ENCODE measurements at regions not wholly inside any gene's neighbourhood (a gene's known extent, or its start where the extent isn't known, plus 50 kb on each side); places are given as distances from the start of the nearest gene placed in this dataset.

- intact Hi-C loops (cut with DNase I; ENCODE audit: low total_unique reads): no loop called here
- no peak for TF ChIP-seq POLR2A (IDR thresholded peaks at IDR 0.05)
- TF ChIP-seq, protein P1, sequence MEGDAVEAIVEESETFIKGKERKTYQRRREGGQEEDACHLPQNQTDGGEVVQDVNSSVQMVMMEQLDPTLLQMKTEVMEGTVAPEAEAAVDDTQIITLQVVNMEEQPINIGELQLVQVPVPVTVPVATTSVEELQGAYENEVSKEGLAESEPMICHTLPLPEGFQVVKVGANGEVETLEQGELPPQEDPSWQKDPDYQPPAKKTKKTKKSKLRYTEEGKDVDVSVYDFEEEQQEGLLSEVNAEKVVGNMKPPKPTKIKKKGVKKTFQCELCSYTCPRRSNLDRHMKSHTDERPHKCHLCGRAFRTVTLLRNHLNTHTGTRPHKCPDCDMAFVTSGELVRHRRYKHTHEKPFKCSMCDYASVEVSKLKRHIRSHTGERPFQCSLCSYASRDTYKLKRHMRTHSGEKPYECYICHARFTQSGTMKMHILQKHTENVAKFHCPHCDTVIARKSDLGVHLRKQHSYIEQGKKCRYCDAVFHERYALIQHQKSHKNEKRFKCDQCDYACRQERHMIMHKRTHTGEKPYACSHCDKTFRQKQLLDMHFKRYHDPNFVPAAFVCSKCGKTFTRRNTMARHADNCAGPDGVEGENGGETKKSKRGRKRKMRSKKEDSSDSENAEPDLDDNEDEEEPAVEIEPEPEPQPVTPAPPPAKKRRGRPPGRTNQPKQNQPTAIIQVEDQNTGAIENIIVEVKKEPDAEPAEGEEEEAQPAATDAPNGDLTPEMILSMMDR (IDR thresholded peaks at IDR 0.05 in 4 of 5, conservative IDR thresholded peaks at IDR 0.05 in 1 of 5): no peak
- Histone ChIP-seq H3K9me3 (no peaks in the 10 kb centered on the region), H3K27me3 (no peaks in the 10 kb centered on the region), H3K4me1 (no peaks in the 10 kb centered on the region), H3K27ac (no peak overlapping the region), H3K4me3 (no peak overlapping the region), H3K36me3 (no peaks in the 10 kb centered on the region)
- DNase-seq (no peak), ATAC-seq (no peak)
- in situ Hi-C loops (cut with MboI; ENCODE audit: low sequenced_read_pairs in 4 of 4): no loop called here
These were observed 569.6 kb downstream of the NTRK3 start for GRCh38 chr15:87686841-87687522.

- no peaks in the 10 kb centered on the region for H3K4me1 ChIP-seq
- intact Hi-C loops (cut with DNase I; ENCODE audit: low total_unique reads) (no loop called here), in situ Hi-C loops (cut with MboI; ENCODE audit: low sequenced_read_pairs in 4 of 4) (no loop called here)
- H3K4me3 ChIP-seq: no peak overlapping the region
- H3K27ac ChIP-seq: no peak overlapping the region
- ATAC-seq (no peak), DNase-seq (no peak)
- H3K9me3 ChIP-seq: no peaks in the 10 kb centered on the region
- TF ChIP-seq, protein P1 (IDR thresholded peaks at IDR 0.05 in 4 of 5, conservative IDR thresholded peaks at IDR 0.05 in 1 of 5): no peak
- no peak for TF ChIP-seq POLR2A (IDR thresholded peaks at IDR 0.05)
- no peaks in the 10 kb centered on the region for H3K27me3 ChIP-seq
- H3K36me3 ChIP-seq: no peaks in the 10 kb centered on the region
These were observed 570.2 kb downstream of the NTRK3 start for GRCh38 chr15:87686339-87686738.

GRCh38 chr15:87682527-87682926 lies 574.0 kb downstream of the NTRK3 start:
- TF ChIP-seq POLR2A (IDR thresholded peaks at IDR 0.05): no peak
- TF ChIP-seq, protein P1 (IDR thresholded peaks at IDR 0.05 in 4 of 5, conservative IDR thresholded peaks at IDR 0.05 in 1 of 5): no peak
- DNase-seq (no peak), ATAC-seq (no peak)
- intact Hi-C loops (cut with DNase I; ENCODE audit: low total_unique reads): no loop called here
- Histone ChIP-seq H3K27me3 (no peaks in the 10 kb centered on the region), H3K9me3 (no peaks in the 10 kb centered on the region), H3K27ac (no peak overlapping the region), H3K4me3 (no peak overlapping the region), H3K36me3 (no peaks in the 10 kb centered on the region), H3K4me1 (no peaks in the 10 kb centered on the region)
- in situ Hi-C loops (cut with MboI; ENCODE audit: low sequenced_read_pairs in 4 of 4): no loop called here

DNA sequence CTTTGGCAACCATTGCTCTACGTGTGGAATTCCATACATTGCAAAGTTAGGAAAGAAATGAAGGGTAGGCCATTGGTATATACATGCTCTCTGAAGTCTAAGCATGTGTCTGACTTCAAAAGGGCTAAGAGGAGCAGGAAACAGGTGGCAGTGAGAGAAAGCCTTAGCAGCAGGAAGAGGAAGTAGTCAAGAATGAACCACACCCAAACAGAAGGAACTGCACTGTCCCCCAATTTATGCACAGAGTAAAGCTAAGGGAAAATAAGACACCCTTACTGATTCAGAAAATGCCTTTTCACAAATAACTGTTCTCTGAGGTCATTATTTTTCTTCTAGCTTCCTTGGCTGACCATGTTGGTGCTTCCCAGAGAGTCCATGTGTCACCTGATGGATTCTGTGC lies 575.4 kb downstream of the NTRK3 start:
- Histone ChIP-seq H3K4me3 (no peak overlapping the region), H3K27me3 (no peaks in the 10 kb centered on the region), H3K4me1 (no peaks in the 10 kb centered on the region), H3K9me3 (no peaks in the 10 kb centered on the region), H3K36me3 (no peaks in the 10 kb centered on the region), H3K27ac (no peak overlapping the region)
- in situ Hi-C loops (cut with MboI; ENCODE audit: low sequenced_read_pairs in 4 of 4) (no loop called here), intact Hi-C loops (cut with DNase I; ENCODE audit: low total_unique reads) (no loop called here)
- DNase-seq (no peak), ATAC-seq (no peak)
- TF ChIP-seq, protein P1 (IDR thresholded peaks at IDR 0.05 in 4 of 5, conservative IDR thresholded peaks at IDR 0.05 in 1 of 5): no peak
- TF ChIP-seq POLR2A (IDR thresholded peaks at IDR 0.05): no peak

DNA sequence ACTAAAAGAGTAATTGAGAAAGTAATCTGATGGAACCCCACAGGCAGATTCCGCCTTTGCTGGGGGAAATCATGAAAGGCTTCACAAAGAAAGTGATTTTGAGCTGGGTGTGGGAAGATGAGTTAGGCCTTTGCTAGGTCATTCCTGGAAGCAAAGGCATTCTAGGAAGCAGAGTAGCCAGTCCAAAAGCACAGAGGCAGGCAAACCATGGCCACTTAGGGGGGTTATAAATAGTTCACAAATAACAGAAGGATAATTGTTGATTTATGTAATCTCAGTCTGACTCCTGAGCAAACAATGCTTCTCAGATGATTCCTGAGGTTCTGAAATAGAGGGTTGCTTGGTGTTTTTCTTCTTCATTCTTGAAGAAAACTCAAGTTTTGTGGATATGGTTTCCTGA lies 576.3 kb downstream of the NTRK3 start:
- intact Hi-C loops (cut with DNase I; ENCODE audit: low total_unique reads): no loop called here
- Histone ChIP-seq H3K36me3 (no peaks in the 10 kb centered on the region), H3K4me1 (no peaks in the 10 kb centered on the region), H3K9me3 (no peaks in the 10 kb centered on the region), H3K4me3 (no peak overlapping the region), H3K27ac (no peak overlapping the region), H3K27me3 (no peaks in the 10 kb centered on the region)
- DNase-seq (no peak), ATAC-seq (no peak)
- TF ChIP-seq, protein P1 (IDR thresholded peaks at IDR 0.05 in 4 of 5, conservative IDR thresholded peaks at IDR 0.05 in 1 of 5): no peak
- TF ChIP-seq POLR2A (IDR thresholded peaks at IDR 0.05): no peak
- in situ Hi-C loops (cut with MboI; ENCODE audit: low sequenced_read_pairs in 4 of 4): no loop called here
